ENCODE measurements at regions not wholly inside any gene's neighbourhood (a gene's known extent, or its start where the extent isn't known, plus 50 kb on each side); places are given as distances from the start of the nearest gene placed in this dataset.

- TF ChIP-seq CTCF (IDR thresholded peaks at IDR 0.05; ENCODE audit: unreplicated experiment in 3 of 3), result no peak
- H3K27ac Mint-ChIP-seq, result no peak overlapping the region
- no peaks in the 10 kb centered on the region for H3K27me3 Mint-ChIP-seq (ENCODE audit: low read depth)
- peaks cover 30% of the 10 kb centered on the region for H3K4me1 Mint-ChIP-seq
- H3K36me3 Mint-ChIP-seq (ENCODE audit: low read depth), result no peaks in the 10 kb centered on the region
- H3K4me3 Mint-ChIP-seq, result no peak overlapping the region
- H3K9me3 Mint-ChIP-seq, result no peaks in the 10 kb centered on the region
Observed at GRCh38 chr7:33673029-33673700, 232.2 kb upstream of the BMPER start.

- TF ChIP-seq CTCF (IDR thresholded peaks at IDR 0.05; ENCODE audit: unreplicated experiment in 3 of 3), result no peak
- H3K4me1 Mint-ChIP-seq, result peaks cover 19% of the 10 kb centered on the region
- no peak overlapping the region for H3K27ac Mint-ChIP-seq
- no peaks in the 10 kb centered on the region for H3K27me3 Mint-ChIP-seq (ENCODE audit: low read depth)
- H3K9me3 Mint-ChIP-seq, result peaks cover 15% of the 10 kb centered on the region
- no peak overlapping the region for H3K4me3 Mint-ChIP-seq
- H3K36me3 Mint-ChIP-seq (ENCODE audit: low read depth), result peaks cover 14% of the 10 kb centered on the region
Observed at GRCh38 chr7:33674804-33675411, 230.4 kb upstream of the BMPER start.

GRCh38 chr7:33677556-33677955 is 227.8 kb upstream of the BMPER start:
- Mint-ChIP-seq H3K27me3 (ENCODE audit: low read depth) (no peaks in the 10 kb centered on the region), H3K4me1 (peaks cover 11% of the 10 kb centered on the region), H3K27ac (no peak overlapping the region), H3K4me3 (no peak overlapping the region), H3K36me3 (ENCODE audit: low read depth) (peaks cover 21% of the 10 kb centered on the region), H3K9me3 (peaks cover 19% of the 10 kb centered on the region)
- TF ChIP-seq CTCF (IDR thresholded peaks at IDR 0.05; ENCODE audit: unreplicated experiment in 3 of 3), result no peak

- Mint-ChIP-seq H3K9me3 (peaks cover 19% of the 10 kb centered on the region), H3K27me3 (ENCODE audit: low read depth) (no peaks in the 10 kb centered on the region), H3K27ac (no peak overlapping the region), H3K4me3 (no peak overlapping the region), H3K4me1 (peaks cover 11% of the 10 kb centered on the region), H3K36me3 (ENCODE audit: low read depth) (peaks cover 21% of the 10 kb centered on the region)
- TF ChIP-seq CTCF (IDR thresholded peaks at IDR 0.05; ENCODE audit: unreplicated experiment in 3 of 3), result no peak
Observed at GRCh38 chr7:33678569-33679335, 226.6 kb upstream of the BMPER start.

GRCh38 chr7:33680682-33681081 is 224.7 kb upstream of the BMPER start:
- Mint-ChIP-seq H3K27ac (no peak overlapping the region), H3K4me3 (no peak overlapping the region), H3K9me3 (peaks cover 19% of the 10 kb centered on the region), H3K4me1 (peaks cover 10% of the 10 kb centered on the region), H3K36me3 (ENCODE audit: low read depth) (peaks cover 21% of the 10 kb centered on the region), H3K27me3 (ENCODE audit: low read depth) (no peaks in the 10 kb centered on the region)
- no peak for TF ChIP-seq CTCF (IDR thresholded peaks at IDR 0.05; ENCODE audit: unreplicated experiment in 3 of 3)

All from nephron (organoid).